DND-41 (cell line): ENCODE measurements at regions not wholly inside any gene's neighbourhood (a gene's known extent, or its start where the extent isn't known, plus 50 kb on each side); places are given as distances from the start of the nearest gene placed in this dataset.

Experiments used
- ATAC-seq: fragments of 200-7000 bp; cut with Tn5 transposase; 3 replicates; pipeline ENCODE4 v1.9.1; 2021; ENCODE audit warnings: low read depth; ENCODE audit not compliant: insufficient read depth
- DNase-seq: peaks from one replicate; pipeline ENCODE4 v3.0.0-alpha.2; 2020
- H2AFZ ChIP-seq: 2 replicates; pipeline ENCODE4 v1.6.0; 2012; ENCODE audit warnings: low read depth, low read length
- H3K27ac ChIP-seq: 2 replicates; pipeline ENCODE4 v1.5.1; 2012; ENCODE audit warnings: low read length, inconsistent platforms
- H3K27me3 ChIP-seq: fragments of 200-600 bp; sonication (generic); 2 replicates; pipeline ENCODE4 v1.6.0; 2012; ENCODE audit warnings: low read length, mild to moderate bottlenecking, inconsistent platforms; ENCODE audit not compliant: insufficient read depth, poor library complexity
- H3K36me3 ChIP-seq: 2 replicates; pipeline ENCODE4 v1.5.1; 2012; ENCODE audit warnings: low read length, inconsistent platforms; ENCODE audit not compliant: insufficient read depth
- H3K4me1 ChIP-seq: 2 replicates; pipeline ENCODE4 v1.5.1; 2012; ENCODE audit warnings: mild to moderate bottlenecking, low read length; ENCODE audit not compliant: insufficient read depth
- H3K4me2 ChIP-seq: 2 replicates; pipeline ENCODE4 v1.6.0; 2012; ENCODE audit warnings: mild to moderate bottlenecking, moderate library complexity, low read length, inconsistent platforms; ENCODE audit not compliant: insufficient read depth
- H3K4me3 ChIP-seq, 2 experiments: fragments of 200-600 bp in 1 of 2; shearing (Covaris generic) in 1 of 2; 2 replicates each; pipeline ENCODE4 v1.5.1; 2012 to 2016; ENCODE audit warnings: inconsistent platforms in 2 of 2, low read length in 2 of 2, mild to moderate bottlenecking in 2 of 2, low read depth in 1 of 2, moderate library complexity in 1 of 2
- H3K79me2 ChIP-seq: 2 replicates; pipeline ENCODE4 v1.6.0; 2012; ENCODE audit warnings: low read length, inconsistent platforms; ENCODE audit not compliant: insufficient read depth
- H3K9ac ChIP-seq: 2 replicates; pipeline ENCODE4 v1.6.0; 2012; ENCODE audit warnings: low read depth, mild to moderate bottlenecking, inconsistent platforms, low read length, moderate library complexity
- H3K9me3 ChIP-seq: 2 replicates; pipeline ENCODE4 v1.5.1; 2012; ENCODE audit warnings: low read length, moderate library complexity, mild to moderate bottlenecking, inconsistent platforms; ENCODE audit not compliant: insufficient read depth, severe bottlenecking
- H4K20me1 ChIP-seq: 2 replicates; pipeline ENCODE4 v1.6.0; 2012; ENCODE audit warnings: low read length; ENCODE audit not compliant: insufficient read depth
- EZH2 ChIP-seq: IDR thresholded peaks from 3 replicates; pipeline ENCODE4 v1.6.1; 2012; ENCODE audit warnings: borderline replicate concordance, low read depth, mild to moderate bottlenecking, moderate library complexity, low read length, inconsistent platforms; ENCODE audit not compliant: severe bottlenecking
- TF ChIP-seq, protein P1 (sequence below): IDR thresholded peaks from 2 replicates; pipeline ENCODE4 v1.5.1; 2012; ENCODE audit warnings: borderline replicate concordance, low read length, moderate library complexity, mild to moderate bottlenecking; ENCODE audit not compliant: poor library complexity, severe bottlenecking; ENCODE audit errors: extremely low read depth

DNA sequence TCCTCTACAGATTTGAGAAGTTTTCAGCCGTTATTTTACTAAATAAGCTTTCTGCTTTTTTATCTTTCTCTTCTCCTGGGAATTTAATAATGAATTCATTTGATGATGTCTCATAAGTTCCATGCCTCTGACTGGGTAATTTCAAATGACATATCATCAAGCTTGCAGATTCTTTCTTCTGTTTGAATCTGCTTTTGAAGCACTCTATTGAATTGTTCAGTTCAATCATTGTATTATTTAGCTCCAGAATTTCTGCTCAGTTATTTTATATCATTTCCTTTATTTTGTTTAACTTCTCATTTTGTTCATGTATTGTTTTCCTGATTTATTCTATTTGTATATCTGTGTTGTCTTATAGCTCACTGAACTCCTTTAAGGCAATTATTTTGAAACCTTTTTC lies 196.9 kb upstream of the CNTNAP2 start:
- no peak overlapping the region for H3K4me3 ChIP-seq
- no peak overlapping the region for H2AFZ ChIP-seq
- no peak overlapping the region for H3K9ac ChIP-seq
- H3K27ac ChIP-seq: no peak overlapping the region
- peaks cover 3% of the 10 kb centered on the region for H3K9me3 ChIP-seq
- no peak overlapping the region for H3K4me2 ChIP-seq
- ATAC-seq (no peak), DNase-seq (no peak)
- H3K79me2 ChIP-seq: no peaks in the 10 kb centered on the region
- TF ChIP-seq, protein P1, sequence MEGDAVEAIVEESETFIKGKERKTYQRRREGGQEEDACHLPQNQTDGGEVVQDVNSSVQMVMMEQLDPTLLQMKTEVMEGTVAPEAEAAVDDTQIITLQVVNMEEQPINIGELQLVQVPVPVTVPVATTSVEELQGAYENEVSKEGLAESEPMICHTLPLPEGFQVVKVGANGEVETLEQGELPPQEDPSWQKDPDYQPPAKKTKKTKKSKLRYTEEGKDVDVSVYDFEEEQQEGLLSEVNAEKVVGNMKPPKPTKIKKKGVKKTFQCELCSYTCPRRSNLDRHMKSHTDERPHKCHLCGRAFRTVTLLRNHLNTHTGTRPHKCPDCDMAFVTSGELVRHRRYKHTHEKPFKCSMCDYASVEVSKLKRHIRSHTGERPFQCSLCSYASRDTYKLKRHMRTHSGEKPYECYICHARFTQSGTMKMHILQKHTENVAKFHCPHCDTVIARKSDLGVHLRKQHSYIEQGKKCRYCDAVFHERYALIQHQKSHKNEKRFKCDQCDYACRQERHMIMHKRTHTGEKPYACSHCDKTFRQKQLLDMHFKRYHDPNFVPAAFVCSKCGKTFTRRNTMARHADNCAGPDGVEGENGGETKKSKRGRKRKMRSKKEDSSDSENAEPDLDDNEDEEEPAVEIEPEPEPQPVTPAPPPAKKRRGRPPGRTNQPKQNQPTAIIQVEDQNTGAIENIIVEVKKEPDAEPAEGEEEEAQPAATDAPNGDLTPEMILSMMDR: no peak
- no peak for TF ChIP-seq EZH2
- no peaks in the 10 kb centered on the region for H4K20me1 ChIP-seq
- no peaks in the 10 kb centered on the region for H3K27me3 ChIP-seq
- no peaks in the 10 kb centered on the region for H3K4me1 ChIP-seq
- H3K36me3 ChIP-seq: no peaks in the 10 kb centered on the region

DNA sequence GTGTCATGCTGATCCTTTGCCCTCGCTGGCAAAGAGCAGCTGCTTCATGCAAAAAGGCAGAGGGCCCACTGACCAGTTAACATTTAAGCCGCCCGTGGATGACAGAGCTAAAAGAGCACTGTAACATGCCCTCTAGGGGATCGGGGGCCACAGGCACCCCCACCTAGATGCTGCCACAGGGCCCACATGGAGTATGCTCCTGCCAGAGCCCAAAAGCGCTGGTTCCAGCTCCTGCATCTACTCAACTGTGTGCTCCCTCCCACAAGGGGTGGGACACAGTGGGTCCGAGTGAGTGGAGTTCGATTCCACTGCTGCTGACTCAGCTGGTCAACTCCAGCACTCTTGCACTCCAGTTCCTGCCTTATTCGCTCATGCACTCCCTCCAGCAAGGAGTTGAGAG lies 199.8 kb upstream of the CNTNAP2 start:
- DNase-seq (no peak), ATAC-seq (no peak)
- Histone ChIP-seq H2AFZ (no peak overlapping the region), H3K4me1 (no peaks in the 10 kb centered on the region), H3K27ac (no peak overlapping the region), H3K4me3 (no peak overlapping the region), H3K4me2 (no peak overlapping the region), H4K20me1 (no peaks in the 10 kb centered on the region), H3K9ac (no peak overlapping the region), H3K36me3 (no peaks in the 10 kb centered on the region), H3K9me3 (peaks cover 3% of the 10 kb centered on the region), H3K27me3 (no peaks in the 10 kb centered on the region), H3K79me2 (no peaks in the 10 kb centered on the region)
- TF ChIP-seq, protein P1: no peak
- no peak for TF ChIP-seq EZH2

DNA sequence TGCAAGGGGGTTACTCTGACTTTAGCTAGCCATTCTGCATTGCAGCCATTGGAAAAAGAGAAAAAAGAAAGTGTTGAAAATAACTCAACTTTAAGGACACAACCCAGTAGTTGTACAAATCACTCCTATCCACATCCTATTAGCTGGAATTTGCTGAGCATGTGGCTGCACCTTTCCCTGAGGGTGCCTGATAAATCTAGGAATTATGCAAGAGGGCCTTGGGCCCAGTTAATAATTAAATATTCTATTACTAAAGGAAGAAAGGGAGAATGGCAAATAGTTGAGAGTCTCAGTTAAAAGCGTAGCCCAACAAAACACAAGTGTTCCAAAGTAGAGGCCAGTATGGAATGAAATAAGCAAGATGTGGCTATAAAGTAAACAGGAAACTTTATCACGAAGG lies 200.9 kb upstream of the CNTNAP2 start:
- Histone ChIP-seq H3K9ac (no peak overlapping the region), H2AFZ (no peak overlapping the region), H3K9me3 (peaks cover 3% of the 10 kb centered on the region), H3K4me1 (no peaks in the 10 kb centered on the region), H3K79me2 (no peaks in the 10 kb centered on the region), H3K4me2 (no peak overlapping the region), H4K20me1 (no peaks in the 10 kb centered on the region), H3K36me3 (no peaks in the 10 kb centered on the region), H3K4me3 (no peak overlapping the region), H3K27ac (no peak overlapping the region), H3K27me3 (no peaks in the 10 kb centered on the region)
- no peak for TF ChIP-seq EZH2
- TF ChIP-seq, protein P1: no peak
- ATAC-seq (no peak), DNase-seq (no peak)

DNA sequence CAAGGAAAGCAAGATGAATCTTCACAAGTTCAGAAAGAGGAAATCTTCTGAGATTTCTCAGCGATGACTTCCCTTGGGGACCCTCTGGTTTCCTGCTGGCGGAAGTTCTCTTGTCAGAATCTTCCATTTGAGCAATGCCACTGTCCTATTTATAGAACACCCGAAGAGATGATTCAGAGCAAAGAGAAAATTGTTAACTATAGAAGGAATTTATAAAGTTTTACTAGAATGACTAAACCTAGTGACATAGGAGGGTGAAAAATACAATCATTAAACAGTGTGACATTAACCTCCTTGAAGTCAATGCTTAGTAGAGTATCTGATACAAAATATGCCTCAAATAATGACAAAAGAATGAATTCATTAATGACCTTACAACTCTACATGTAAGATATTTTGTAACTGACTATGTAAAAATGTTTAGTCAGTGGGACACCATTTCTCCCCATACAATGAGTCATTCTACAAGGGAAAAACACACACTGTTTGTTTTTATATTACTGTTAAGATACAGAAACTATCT lies 206.5 kb upstream of the CNTNAP2 start:
- Histone ChIP-seq H4K20me1 (no peaks in the 10 kb centered on the region), H3K9me3 (no peaks in the 10 kb centered on the region), H3K9ac (no peak overlapping the region), H3K27me3 (no peaks in the 10 kb centered on the region), H3K4me2 (no peak overlapping the region), H3K4me3 (no peak overlapping the region), H2AFZ (no peak overlapping the region), H3K79me2 (no peaks in the 10 kb centered on the region), H3K36me3 (no peaks in the 10 kb centered on the region), H3K4me1 (no peaks in the 10 kb centered on the region), H3K27ac (no peak overlapping the region)
- DNase-seq (no peak), ATAC-seq (no peak)
- TF ChIP-seq, protein P1: no peak
- TF ChIP-seq EZH2: no peak
